Activated CD4-positive, alpha-beta T cell treated with anti-CD3 and anti-CD28 coated beads, Interleukin-2, amount 50 U/mL, for 24 hours (primary cell): ENCODE measurements at regions not wholly inside any gene's neighbourhood (a gene's known extent, or its start where the extent isn't known, plus 50 kb on each side); places are given as distances from the start of the nearest gene placed in this dataset.
"Not testable (repeated sequence)": the region's sequence is repeated elsewhere in the genome, so short reads cannot be mapped to it uniquely, and the experiment has no call there.

Source experiments
- DNase-seq, 2 donors: peaks; one replicate each; pipeline ENCODE4 v3.0.0-alpha.2; 2020; ENCODE audit warnings: low read depth in 1 of 2, low spot score in 1 of 2

GRCh38 chr7:25686493-25686892, 458.2 kb upstream of the NPVF start:
- no peak for DNase-seq

- DNase-seq = no peak
These were observed 457.8 kb upstream of the NFE2L3 start for GRCh38 chr7:25694211-25694610.

GRCh38 chr7:25694699-25695098, 457.3 kb upstream of the NFE2L3 start:
- no peak for DNase-seq

GRCh38 chr7:25696571-25696970, 455.4 kb upstream of the NFE2L3 start:
- DNase-seq = no peak

GRCh38 chr7:25698451-25699113, 453.4 kb upstream of the NFE2L3 start:
- DNase-seq = no peak

GRCh38 chr7:25700141-25700540, 451.9 kb upstream of the NFE2L3 start:
- DNase-seq = not testable (repeated sequence)

- no peak for DNase-seq
These were observed 447.6 kb upstream of the NFE2L3 start for GRCh38 chr7:25704413-25704812.

GRCh38 chr7:25706764-25707163, 445.2 kb upstream of the NFE2L3 start:
- no peak for DNase-seq

- DNase-seq = no peak
These were observed 444.0 kb upstream of the NFE2L3 start for GRCh38 chr7:25707768-25708620.

GRCh38 chr7:25710959-25711358, 441.0 kb upstream of the NFE2L3 start:
- no peak for DNase-seq

- DNase-seq = no peak
These were observed 440.1 kb upstream of the NFE2L3 start for GRCh38 chr7:25711940-25712339.

GRCh38 chr7:25712500-25712899, 439.5 kb upstream of the NFE2L3 start:
- no peak for DNase-seq

GRCh38 chr7:25714013-25714412, 438.0 kb upstream of the NFE2L3 start:
- DNase-seq = no peak

- no peak for DNase-seq
These were observed 435.6 kb upstream of the NFE2L3 start for GRCh38 chr7:25716421-25716820.

- no peak for DNase-seq
These were observed 433.4 kb upstream of the NFE2L3 start for GRCh38 chr7:25718596-25718995.

GRCh38 chr7:25719190-25719896, 432.7 kb upstream of the NFE2L3 start:
- no peak for DNase-seq

- no peak for DNase-seq
These were observed 431.6 kb upstream of the NFE2L3 start for GRCh38 chr7:25720427-25720826.

GRCh38 chr7:25722856-25723255, 429.1 kb upstream of the NFE2L3 start:
- no peak for DNase-seq

GRCh38 chr7:25725451-25725850, 426.5 kb upstream of the NFE2L3 start:
- DNase-seq = no peak

- DNase-seq = no peak
These were observed 425.7 kb upstream of the NFE2L3 start for GRCh38 chr7:25726170-25726780.

- no peak for DNase-seq
These were observed 425.2 kb upstream of the NFE2L3 start for GRCh38 chr7:25726781-25727311.
